CD4-positive, alpha-beta T cell treated with Interleukin-15 for 4 hours (primary cell): ENCODE measurements at regions not wholly inside any gene's neighbourhood (a gene's known extent, or its start where the extent isn't known, plus 50 kb on each side); places are given as distances from the start of the nearest gene placed in this dataset.
"Not testable (repeated sequence)": the region's sequence is repeated elsewhere in the genome, so short reads cannot be mapped to it uniquely, and the experiment has no call there.

Experiments
- DNase-seq: peaks from one replicate; pipeline ENCODE4 v3.0.0-alpha.2; 2020; ENCODE audit warnings: low spot score

- DNase-seq, result no peak
Measured at GRCh38 chr22:44650806-44651205, 51.2 kb upstream of the PRR5 start.

GRCh38 chr22:44648821-44649565, 53.0 kb upstream of the PRR5 start:
- no peak for DNase-seq

- DNase-seq, result no peak
Measured at GRCh38 chr22:44648085-44648820, 53.8 kb upstream of the PRR5 start.

GRCh38 chr22:44647141-44647540, 54.9 kb upstream of the PRR5 start:
- DNase-seq, result no peak

- DNase-seq, result no peak
Measured at GRCh38 chr22:44646668-44647067, 55.3 kb upstream of the PRR5 start.

- DNase-seq, result no peak
Measured at GRCh38 chr22:44646141-44646540, 55.9 kb upstream of the PRR5 start.

GRCh38 chr22:44645531-44645930, 56.5 kb upstream of the PRR5 start:
- DNase-seq, result no peak

GRCh38 chr22:44645083-44645482, 56.9 kb upstream of the PRR5 start:
- no peak for DNase-seq

GRCh38 chr22:44643526-44644101, 58.4 kb upstream of the PRR5 start:
- DNase-seq, result not testable (repeated sequence)

GRCh38 chr22:44642096-44642644, 59.8 kb upstream of the PRR5 start:
- DNase-seq, result no peak

- DNase-seq, result no peak
Measured at GRCh38 chr22:44640618-44641155, 61.3 kb upstream of the PRR5 start.

- DNase-seq, result no peak
Measured at GRCh38 chr22:44639891-44640617, 62.0 kb upstream of the PRR5 start.

- no peak for DNase-seq
Measured at GRCh38 chr22:44638971-44639760, 62.8 kb upstream of the PRR5 start.

GRCh38 chr22:44636502-44637206, 65.3 kb upstream of the PRR5 start:
- DNase-seq, result not testable (repeated sequence)

- DNase-seq, result not testable (repeated sequence)
Measured at GRCh38 chr22:44635567-44635966, 66.4 kb upstream of the PRR5 start.

- no peak for DNase-seq
Measured at GRCh38 chr22:44634426-44635321, 67.3 kb upstream of the PRR5 start.

GRCh38 chr22:44633647-44634046, 68.4 kb upstream of the PRR5 start:
- no peak for DNase-seq

GRCh38 chr22:44632541-44633396, 69.2 kb upstream of the PRR5 start:
- no peak for DNase-seq
